Parathyroid adenoma (tissue), 2 donors: ENCODE measurements at regions not wholly inside any gene's neighbourhood (a gene's known extent, or its start where the extent isn't known, plus 50 kb on each side); places are given as distances from the start of the nearest gene placed in this dataset.

Experiments used
- H2AFZ ChIP-seq: fragments of 300-600 bp; sonication (generic); one replicate; pipeline ENCODE4 v1.7.0; 2017; ENCODE audit warnings: antibody characterized with exemption, mild to moderate bottlenecking
- H3K27ac ChIP-seq: fragments of 300-600 bp; sonication (generic); one replicate; pipeline ENCODE4 v1.7.0; 2017
- H3K27me3 ChIP-seq: fragments of 300-600 bp; sonication (generic); one replicate; pipeline ENCODE4 v1.7.0; 2017; ENCODE audit warnings: low read length; ENCODE audit not compliant: control insufficient read depth, insufficient read depth
- H3K36me3 ChIP-seq: fragments of 300-600 bp; sonication (generic); one replicate; pipeline ENCODE4 v1.7.0; 2017; ENCODE audit warnings: low read length; ENCODE audit not compliant: control insufficient read depth, insufficient read depth
- H3K4me1 ChIP-seq: fragments of 300-600 bp; sonication (generic); one replicate; pipeline ENCODE4 v1.7.0; 2017; ENCODE audit warnings: control low read depth
- H3K4me2 ChIP-seq: fragments of 300-600 bp; sonication (generic); one replicate; pipeline ENCODE4 v1.7.0; 2017; ENCODE audit warnings: low read length
- H3K4me3 ChIP-seq: fragments of 300-600 bp; sonication (generic); one replicate; pipeline ENCODE4 v1.7.0; 2017; ENCODE audit warnings: low read depth, low read length
- H3K79me2 ChIP-seq: fragments of 300-600 bp; sonication (generic); one replicate; pipeline ENCODE4 v1.7.0; 2017; ENCODE audit warnings: control low read depth
- H3K9ac ChIP-seq: fragments of 300-600 bp; sonication (generic); one replicate; pipeline ENCODE4 v1.7.0; 2017; ENCODE audit warnings: mild to moderate bottlenecking
- H3K9me3 ChIP-seq: fragments of 300-600 bp; sonication (generic); one replicate; pipeline ENCODE4 v1.7.0; 2017; ENCODE audit warnings: low read length; ENCODE audit not compliant: control insufficient read depth
- TF ChIP-seq, protein P1 (sequence below): fragments of 300-600 bp; sonication (generic); IDR thresholded peaks from one replicate; pipeline ENCODE4 v1.7.0; 2017; ENCODE audit warnings: antibody characterized with exemption, mild to moderate bottlenecking
- donor health status: primary hyperparathyroidism.

DNA sequence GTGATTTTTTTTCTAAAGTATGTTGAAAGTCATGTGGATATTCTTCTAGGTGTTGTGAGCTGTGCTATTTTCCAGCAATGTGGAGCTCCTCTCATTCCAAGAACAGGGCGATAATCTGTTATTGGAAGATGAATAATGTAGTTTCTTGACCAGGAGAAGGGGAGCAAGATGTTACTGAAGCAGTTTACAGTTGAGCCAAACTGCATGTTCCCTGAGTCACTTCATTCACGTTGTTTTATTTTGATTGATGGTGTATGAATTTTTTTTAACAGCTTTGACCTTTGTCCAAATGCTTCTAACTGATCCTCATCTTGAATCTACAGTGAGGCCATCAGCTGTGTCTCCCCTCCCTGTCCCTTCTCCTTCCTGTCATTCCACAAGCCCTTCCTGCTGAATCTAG lies 277.1 kb upstream of the KLF6 start:
- Histone ChIP-seq H2AFZ (no peak overlapping the region), H3K9me3 (no peaks in the 10 kb centered on the region), H3K9ac (no peak overlapping the region), H3K4me1 (no peaks in the 10 kb centered on the region), H3K79me2 (no peaks in the 10 kb centered on the region), H3K27ac (no peak overlapping the region), H3K27me3 (no peaks in the 10 kb centered on the region), H3K4me2 (no peak overlapping the region), H3K36me3 (no peaks in the 10 kb centered on the region), H3K4me3 (no peak overlapping the region)
- TF ChIP-seq, protein P1, sequence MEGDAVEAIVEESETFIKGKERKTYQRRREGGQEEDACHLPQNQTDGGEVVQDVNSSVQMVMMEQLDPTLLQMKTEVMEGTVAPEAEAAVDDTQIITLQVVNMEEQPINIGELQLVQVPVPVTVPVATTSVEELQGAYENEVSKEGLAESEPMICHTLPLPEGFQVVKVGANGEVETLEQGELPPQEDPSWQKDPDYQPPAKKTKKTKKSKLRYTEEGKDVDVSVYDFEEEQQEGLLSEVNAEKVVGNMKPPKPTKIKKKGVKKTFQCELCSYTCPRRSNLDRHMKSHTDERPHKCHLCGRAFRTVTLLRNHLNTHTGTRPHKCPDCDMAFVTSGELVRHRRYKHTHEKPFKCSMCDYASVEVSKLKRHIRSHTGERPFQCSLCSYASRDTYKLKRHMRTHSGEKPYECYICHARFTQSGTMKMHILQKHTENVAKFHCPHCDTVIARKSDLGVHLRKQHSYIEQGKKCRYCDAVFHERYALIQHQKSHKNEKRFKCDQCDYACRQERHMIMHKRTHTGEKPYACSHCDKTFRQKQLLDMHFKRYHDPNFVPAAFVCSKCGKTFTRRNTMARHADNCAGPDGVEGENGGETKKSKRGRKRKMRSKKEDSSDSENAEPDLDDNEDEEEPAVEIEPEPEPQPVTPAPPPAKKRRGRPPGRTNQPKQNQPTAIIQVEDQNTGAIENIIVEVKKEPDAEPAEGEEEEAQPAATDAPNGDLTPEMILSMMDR = no peak

DNA sequence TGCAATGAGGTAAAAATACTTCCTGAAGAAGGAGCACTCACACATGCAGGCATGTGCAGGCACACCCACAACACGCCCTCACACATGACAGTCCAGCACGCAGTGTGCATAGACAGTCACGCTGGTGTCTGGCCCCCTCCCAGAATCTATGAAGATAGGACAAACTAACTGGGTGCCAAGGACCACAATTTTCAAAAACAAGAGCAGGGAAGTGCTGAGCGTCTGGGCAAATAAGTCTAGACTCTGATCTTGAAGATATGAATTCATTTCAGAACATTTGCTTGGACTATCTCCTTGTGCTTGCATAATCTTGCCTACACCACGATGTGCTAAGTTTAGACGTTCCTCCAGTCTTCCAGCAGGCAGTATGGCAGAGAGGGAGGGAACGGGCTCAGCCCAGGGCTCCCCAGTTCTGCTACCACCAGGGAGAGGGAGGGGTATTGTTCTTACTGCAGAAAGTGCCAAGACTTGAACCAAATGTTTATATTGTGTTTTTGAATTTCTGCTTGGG lies 276.5 kb upstream of the KLF6 start:
- Histone ChIP-seq H3K9ac (no peak overlapping the region), H3K4me2 (no peak overlapping the region), H3K36me3 (no peaks in the 10 kb centered on the region), H3K4me1 (no peaks in the 10 kb centered on the region), H3K27ac (no peak overlapping the region), H3K27me3 (no peaks in the 10 kb centered on the region), H3K79me2 (no peaks in the 10 kb centered on the region), H3K4me3 (no peak overlapping the region), H3K9me3 (no peaks in the 10 kb centered on the region), H2AFZ (no peak overlapping the region)
- TF ChIP-seq, protein P1 = no peak

DNA sequence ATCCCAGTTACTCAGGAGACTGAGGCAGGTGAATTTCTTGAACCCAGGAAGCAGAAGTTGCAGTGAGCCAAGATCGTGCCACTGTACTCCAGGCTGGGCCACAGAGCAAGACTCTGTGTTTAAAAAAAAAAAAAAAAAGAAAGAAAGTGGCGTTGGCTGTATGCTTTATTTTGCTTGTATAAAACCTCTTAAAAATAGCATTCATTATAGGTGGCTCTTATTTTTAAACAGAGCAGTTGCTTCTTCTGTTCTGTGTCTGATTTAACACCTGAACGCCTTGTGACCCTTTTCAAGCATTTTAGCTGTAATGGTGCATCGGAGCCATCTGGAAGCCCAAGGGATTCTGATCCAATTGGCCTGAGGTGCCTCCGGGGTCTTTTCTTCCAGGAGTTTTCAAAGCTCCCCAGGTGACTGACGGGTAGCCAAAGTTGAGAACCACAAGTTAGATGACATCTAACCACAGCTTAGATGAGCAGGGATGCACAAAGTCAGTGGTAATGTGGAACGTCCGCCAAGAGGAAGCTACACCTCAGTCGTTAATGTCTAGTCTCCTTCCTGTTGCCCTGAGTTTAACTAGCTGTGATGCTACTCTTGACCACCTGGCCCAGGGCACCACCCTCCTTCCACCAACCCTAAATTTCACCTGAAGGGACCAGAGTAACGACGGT lies 274.6 kb upstream of the KLF6 start:
- H3K27ac ChIP-seq = no peak overlapping the region
- no peaks in the 10 kb centered on the region for H3K4me1 ChIP-seq
- H3K79me2 ChIP-seq = no peaks in the 10 kb centered on the region
- no peaks in the 10 kb centered on the region for H3K36me3 ChIP-seq
- H3K4me3 ChIP-seq = no peak overlapping the region
- H3K4me2 ChIP-seq = no peak overlapping the region
- H3K9ac ChIP-seq = no peak overlapping the region
- TF ChIP-seq, protein P1 = no peak
- H3K27me3 ChIP-seq = no peaks in the 10 kb centered on the region
- no peaks in the 10 kb centered on the region for H3K9me3 ChIP-seq
- H2AFZ ChIP-seq = no peak overlapping the region

DNA sequence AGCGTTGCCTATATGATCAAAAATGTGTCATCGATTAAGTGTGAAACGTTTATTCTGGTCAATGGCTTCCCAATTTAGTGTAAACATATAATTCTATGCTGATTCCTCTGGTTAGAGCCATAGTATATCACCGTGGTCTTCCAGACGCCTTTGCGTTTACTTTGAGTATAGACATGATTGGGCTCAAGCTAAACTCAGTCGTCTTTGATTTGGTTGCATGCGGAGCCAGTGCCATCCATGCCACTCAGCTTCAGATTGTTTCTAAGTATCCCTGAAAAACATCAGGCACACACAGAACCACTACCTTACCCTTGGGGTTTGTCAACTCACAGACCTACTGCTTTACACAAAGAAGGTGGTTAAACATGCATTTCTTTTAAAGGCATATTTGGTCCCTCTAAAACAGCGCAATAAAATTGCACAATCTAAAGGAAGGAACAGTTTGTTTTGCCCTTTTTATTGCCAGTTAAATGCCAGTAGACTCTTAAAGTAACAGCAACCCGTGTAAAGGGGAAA lies 273.6 kb upstream of the KLF6 start:
- Histone ChIP-seq H3K36me3 (no peaks in the 10 kb centered on the region), H3K9me3 (no peaks in the 10 kb centered on the region), H2AFZ (no peak overlapping the region), H3K79me2 (no peaks in the 10 kb centered on the region), H3K9ac (no peak overlapping the region), H3K27ac (no peak overlapping the region), H3K27me3 (no peaks in the 10 kb centered on the region), H3K4me2 (no peak overlapping the region), H3K4me1 (no peaks in the 10 kb centered on the region), H3K4me3 (no peak overlapping the region)
- TF ChIP-seq, protein P1 = no peak
